GM12865 (cell line): ENCODE measurements at regions not wholly inside any gene's neighbourhood (a gene's known extent, or its start where the extent isn't known, plus 50 kb on each side); places are given as distances from the start of the nearest gene placed in this dataset.

Experiments used
- DNase-seq: peaks from one replicate; pipeline ENCODE4 v3.0.0; 2010; ENCODE audit warnings: low read depth
- H3K4me3 ChIP-seq: 2 replicates; pipeline ENCODE4 v1.5.1; 2011; ENCODE audit warnings: mild to moderate bottlenecking, low read depth, low read length, control low read depth
- TF ChIP-seq, protein P1 (sequence below): IDR thresholded peaks from 2 replicates; pipeline ENCODE4 v1.5.1; 2011; ENCODE audit warnings: low read length, control low read depth, low read depth, inconsistent platforms; ENCODE audit not compliant: insufficient read depth; ENCODE audit errors: missing control alignments

DNA sequence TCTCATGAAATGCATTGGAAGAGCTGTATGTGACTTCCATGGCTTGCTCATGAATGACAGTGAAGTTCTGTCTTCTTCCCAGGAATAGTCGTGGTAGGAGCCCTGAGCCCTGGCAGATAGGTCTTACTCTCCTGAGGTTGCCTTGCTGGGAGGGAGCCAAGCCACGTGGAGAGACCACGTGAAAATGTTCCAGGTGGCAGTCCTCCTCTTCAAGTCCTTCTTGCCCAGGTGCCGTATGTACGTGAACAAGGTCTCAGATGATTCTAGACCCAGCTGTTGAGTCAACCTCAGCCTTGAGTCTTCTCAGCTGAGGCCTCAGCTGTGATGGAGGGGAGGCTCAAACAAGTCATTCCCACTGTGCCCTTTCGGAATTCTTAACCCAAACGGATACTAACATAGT lies 192.4 kb upstream of the PRDM1 start:
- no peak for DNase-seq
- TF ChIP-seq, protein P1, sequence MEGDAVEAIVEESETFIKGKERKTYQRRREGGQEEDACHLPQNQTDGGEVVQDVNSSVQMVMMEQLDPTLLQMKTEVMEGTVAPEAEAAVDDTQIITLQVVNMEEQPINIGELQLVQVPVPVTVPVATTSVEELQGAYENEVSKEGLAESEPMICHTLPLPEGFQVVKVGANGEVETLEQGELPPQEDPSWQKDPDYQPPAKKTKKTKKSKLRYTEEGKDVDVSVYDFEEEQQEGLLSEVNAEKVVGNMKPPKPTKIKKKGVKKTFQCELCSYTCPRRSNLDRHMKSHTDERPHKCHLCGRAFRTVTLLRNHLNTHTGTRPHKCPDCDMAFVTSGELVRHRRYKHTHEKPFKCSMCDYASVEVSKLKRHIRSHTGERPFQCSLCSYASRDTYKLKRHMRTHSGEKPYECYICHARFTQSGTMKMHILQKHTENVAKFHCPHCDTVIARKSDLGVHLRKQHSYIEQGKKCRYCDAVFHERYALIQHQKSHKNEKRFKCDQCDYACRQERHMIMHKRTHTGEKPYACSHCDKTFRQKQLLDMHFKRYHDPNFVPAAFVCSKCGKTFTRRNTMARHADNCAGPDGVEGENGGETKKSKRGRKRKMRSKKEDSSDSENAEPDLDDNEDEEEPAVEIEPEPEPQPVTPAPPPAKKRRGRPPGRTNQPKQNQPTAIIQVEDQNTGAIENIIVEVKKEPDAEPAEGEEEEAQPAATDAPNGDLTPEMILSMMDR: no peak
- no peak overlapping the region for H3K4me3 ChIP-seq

DNA sequence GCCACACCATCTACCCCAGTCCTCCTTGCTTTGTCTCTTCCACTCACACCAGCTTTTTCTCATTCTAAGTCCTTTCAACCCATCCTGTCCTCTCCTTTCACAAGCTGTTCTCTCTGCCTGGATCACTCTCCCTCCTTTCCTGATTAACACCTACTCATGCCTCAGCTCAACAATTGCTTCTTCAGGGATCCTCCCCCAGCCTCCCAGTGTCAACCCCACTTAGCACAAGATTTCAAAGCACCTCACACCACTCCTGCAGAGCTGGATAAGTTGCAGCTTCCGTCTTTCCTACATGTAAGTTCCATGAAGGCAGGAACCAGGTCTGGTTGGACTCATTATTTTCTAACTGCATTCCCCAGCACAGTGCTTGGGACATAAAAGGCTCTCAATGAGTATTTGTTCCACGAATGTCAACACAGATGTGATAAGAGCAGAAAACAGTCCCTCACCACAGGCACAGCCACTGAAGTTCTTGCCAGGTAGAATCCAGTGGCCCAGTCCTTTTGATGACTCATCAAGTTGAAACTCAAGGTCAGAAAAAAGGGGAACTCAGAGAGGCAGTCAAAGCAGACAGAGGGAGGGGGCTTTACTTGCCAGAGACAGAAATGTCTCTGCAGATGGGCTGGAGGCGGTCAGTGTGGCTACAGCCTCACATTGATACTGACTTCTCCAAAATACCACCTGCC lies 193.4 kb upstream of the PRDM1 start:
- H3K4me3 ChIP-seq: no peak overlapping the region
- DNase-seq: peak; percentile 86
- TF ChIP-seq, protein P1: no peak

DNA sequence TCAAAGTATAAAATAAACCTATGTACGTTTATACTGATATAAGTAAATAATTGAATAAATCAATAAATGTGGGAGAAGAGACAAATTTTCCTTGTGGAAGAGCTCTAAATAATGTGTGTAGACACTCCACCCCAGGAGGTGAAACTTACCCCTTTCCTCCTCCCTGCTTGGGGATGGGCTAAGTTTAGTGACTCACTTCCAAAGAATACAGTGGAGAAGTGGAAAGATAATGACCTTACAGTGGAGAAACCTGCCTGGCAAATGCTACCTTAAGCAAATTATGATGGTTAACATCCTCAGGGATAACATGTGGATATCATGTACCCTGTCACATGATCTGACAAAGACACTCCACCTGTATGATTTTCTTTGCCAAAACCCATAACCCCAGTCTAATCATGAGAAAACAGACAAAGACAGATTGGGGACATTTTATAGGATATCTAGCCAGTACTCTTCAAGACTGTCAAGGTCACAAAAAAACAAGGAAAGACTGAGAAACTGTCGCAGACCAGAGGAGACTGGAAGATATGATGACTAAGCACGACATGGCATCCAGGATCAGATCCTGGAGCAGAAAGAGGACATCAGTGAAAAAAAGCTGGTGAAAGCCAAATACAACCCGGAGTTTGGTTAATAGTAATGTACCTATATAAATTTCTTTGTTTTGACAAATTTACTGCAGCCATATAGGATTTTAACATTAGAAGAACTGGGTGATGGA lies 195.5 kb upstream of the PRDM1 start:
- DNase-seq: no peak
- no peak overlapping the region for H3K4me3 ChIP-seq
- TF ChIP-seq, protein P1: no peak

GRCh38 chr6:105889902-105890301 lies 196.2 kb upstream of the PRDM1 start:
- H3K4me3 ChIP-seq: no peak overlapping the region
- TF ChIP-seq, protein P1: no peak
- no peak for DNase-seq

DNA sequence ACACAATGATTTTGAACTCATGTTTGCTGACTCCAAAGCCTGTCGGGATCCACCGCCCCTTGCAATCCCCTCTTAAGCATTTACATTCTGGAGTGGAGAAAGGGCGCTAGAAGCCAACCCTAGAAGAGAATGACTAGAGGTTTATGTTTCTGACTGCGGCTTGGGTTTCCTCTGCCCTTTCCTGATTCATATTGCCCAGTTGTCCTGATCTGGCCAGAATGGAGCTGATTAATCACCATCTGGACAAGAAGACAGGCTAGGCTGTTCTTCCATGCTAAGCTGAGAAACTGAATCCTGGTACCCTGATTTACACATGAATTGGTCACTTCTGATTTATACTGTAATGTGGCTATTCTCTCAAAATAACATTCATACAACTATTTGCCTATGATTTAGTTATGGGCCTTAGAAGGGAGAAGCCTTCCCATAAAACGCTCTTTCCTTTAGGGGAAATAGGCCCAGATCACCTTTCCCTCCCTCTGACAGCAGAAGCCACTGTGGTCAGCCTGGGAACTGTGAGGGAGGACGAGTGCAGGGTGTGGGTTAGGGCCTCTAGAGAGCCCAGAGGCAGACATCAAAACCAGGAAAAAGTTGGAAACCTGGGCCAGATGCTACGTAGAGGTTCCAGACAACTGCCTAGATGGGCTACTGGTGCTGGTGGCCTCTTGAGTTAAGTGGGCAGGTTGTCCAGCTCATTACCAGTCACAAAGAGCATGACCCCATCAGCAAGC lies 199.2 kb upstream of the PRDM1 start:
- H3K4me3 ChIP-seq: no peak overlapping the region
- DNase-seq: no peak
- TF ChIP-seq, protein P1: no peak

- no peak for DNase-seq
- H3K4me3 ChIP-seq: no peak overlapping the region
- TF ChIP-seq, protein P1: no peak
Observed at GRCh38 chr6:105886066-105886813, 199.9 kb upstream of the PRDM1 start.
